MM.1S (cell line): ENCODE measurements at regions not wholly inside any gene's neighbourhood (a gene's known extent, or its start where the extent isn't known, plus 50 kb on each side); places are given as distances from the start of the nearest gene placed in this dataset.

ENCODE experiments used
- DNase-seq: peaks from one replicate; pipeline ENCODE4 v3.0.0-alpha.2; 2015
- H2AFZ ChIP-seq: fragments of 300-600 bp; sonication (generic); 2 replicates; pipeline ENCODE4 v1.6.0; 2016; ENCODE audit warnings: antibody characterized with exemption, low read length
- H3F3A ChIP-seq: fragments of 300-600 bp; sonication (generic); 2 replicates; pipeline ENCODE4 v1.6.1; 2016; ENCODE audit warnings: mild to moderate bottlenecking, antibody characterized with exemption, low read length, moderate library complexity, mixed read lengths; ENCODE audit not compliant: insufficient read depth
- H3K27ac ChIP-seq: fragments of 300-600 bp; sonication (generic); 2 replicates; pipeline ENCODE4 v1.5.1; 2016; ENCODE audit warnings: mild to moderate bottlenecking, low read length
- H3K27me3 ChIP-seq: fragments of 300-600 bp; sonication (generic); replicated peaks from 2 replicates; pipeline ENCODE4 v1.6.0; 2016; ENCODE audit warnings: low read length; ENCODE audit not compliant: insufficient read depth
- H3K36me3 ChIP-seq: fragments of 300-600 bp; sonication (generic); replicated peaks from 2 replicates; pipeline ENCODE4 v1.6.1; 2016; ENCODE audit warnings: mild to moderate bottlenecking, low read length, mixed read lengths; ENCODE audit not compliant: insufficient read depth
- H3K4me1 ChIP-seq: fragments of 300-600 bp; sonication (generic); 2 replicates; pipeline ENCODE4 v1.6.1; 2016; ENCODE audit warnings: low read length, mixed read lengths
- H3K4me2 ChIP-seq: fragments of 300-600 bp; sonication (generic); 2 replicates; pipeline ENCODE4 v1.6.0; 2016; ENCODE audit warnings: low read depth, low read length
- H3K4me3 ChIP-seq: fragments of 300-600 bp; sonication (generic); 2 replicates; pipeline ENCODE4 v1.5.1; 2016; ENCODE audit warnings: low read length, mixed read lengths
- H3K79me2 ChIP-seq: fragments of 300-600 bp; sonication (generic); 2 replicates; pipeline ENCODE4 v1.6.1; 2016; ENCODE audit warnings: mixed run types, low read length, mixed read lengths
- H3K9ac ChIP-seq: fragments of 300-600 bp; sonication (generic); 2 replicates; pipeline ENCODE4 v1.6.1; 2016; ENCODE audit warnings: low read length, mixed read lengths
- H3K9me2 ChIP-seq: fragments of 300-600 bp; sonication (generic); replicated peaks from 2 replicates; pipeline ENCODE4 v1.6.1; 2016; ENCODE audit warnings: mild to moderate bottlenecking, low read length, mixed read lengths; ENCODE audit not compliant: insufficient read depth
- H3K9me3 ChIP-seq: fragments of 300-600 bp; sonication (generic); replicated peaks from 2 replicates; pipeline ENCODE4 v1.6.1; 2016; ENCODE audit warnings: mild to moderate bottlenecking, low read length, mixed read lengths; ENCODE audit not compliant: insufficient read depth
- H4K20me1 ChIP-seq: fragments of 300-600 bp; sonication (generic); 2 replicates; pipeline ENCODE4 v1.6.1; 2016; ENCODE audit warnings: mild to moderate bottlenecking, low read length, moderate library complexity, mixed read lengths; ENCODE audit not compliant: insufficient read depth
- EZH2 ChIP-seq: fragments of 300-600 bp; sonication (generic); optimal IDR thresholded peaks from 2 replicates; pipeline ENCODE3; 2017; ENCODE audit warnings: low read depth, mild to moderate bottlenecking, antibody characterized with exemption, low read length, mixed read lengths
- EZH2phosphoT487 ChIP-seq: fragments of 300-600 bp; sonication (generic); IDR thresholded peaks from 2 replicates; pipeline ENCODE4 v1.6.1; 2018; ENCODE audit warnings: antibody characterized with exemption, low read length
- TF ChIP-seq, protein P1 (sequence below): fragments of 300-600 bp; sonication (generic); IDR thresholded peaks from 2 replicates; pipeline ENCODE4 v1.5.1; 2016; ENCODE audit warnings: antibody characterized with exemption, low read length, mixed read lengths

DNA sequence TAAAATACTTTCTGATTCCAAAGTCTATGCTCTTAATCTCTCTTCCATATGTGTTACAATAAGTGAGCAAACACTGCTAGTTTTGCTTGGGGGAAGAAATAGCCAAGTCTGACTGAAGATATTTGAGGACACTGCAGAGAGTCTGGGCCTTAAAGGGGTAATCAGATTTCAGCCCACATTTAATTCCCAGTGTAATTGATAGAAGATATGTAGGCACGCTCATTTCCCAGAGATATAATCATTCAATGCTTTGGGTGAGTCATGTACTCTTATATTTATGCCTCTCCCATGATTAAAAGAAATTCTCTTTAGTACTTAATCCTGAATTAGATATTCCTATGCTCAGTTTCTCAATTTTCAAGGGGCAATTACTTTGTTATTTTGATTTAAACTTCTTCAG is 178.1 kb upstream of the POM121L12 start:
- H3K27ac ChIP-seq = no peak overlapping the region
- no peak overlapping the region for H2AFZ ChIP-seq
- H3K9ac ChIP-seq = no peak overlapping the region
- no peaks in the 10 kb centered on the region for H3K9me2 ChIP-seq
- H4K20me1 ChIP-seq = no peaks in the 10 kb centered on the region
- H3K9me3 ChIP-seq = no peaks in the 10 kb centered on the region
- H3K27me3 ChIP-seq = no peaks in the 10 kb centered on the region
- H3K4me3 ChIP-seq = no peak overlapping the region
- peaks cover 25% of the 10 kb centered on the region for H3K4me1 ChIP-seq
- H3F3A ChIP-seq = peaks cover 11% of the 10 kb centered on the region
- no peak for TF ChIP-seq EZH2phosphoT487
- no peak for TF ChIP-seq EZH2
- TF ChIP-seq, protein P1, sequence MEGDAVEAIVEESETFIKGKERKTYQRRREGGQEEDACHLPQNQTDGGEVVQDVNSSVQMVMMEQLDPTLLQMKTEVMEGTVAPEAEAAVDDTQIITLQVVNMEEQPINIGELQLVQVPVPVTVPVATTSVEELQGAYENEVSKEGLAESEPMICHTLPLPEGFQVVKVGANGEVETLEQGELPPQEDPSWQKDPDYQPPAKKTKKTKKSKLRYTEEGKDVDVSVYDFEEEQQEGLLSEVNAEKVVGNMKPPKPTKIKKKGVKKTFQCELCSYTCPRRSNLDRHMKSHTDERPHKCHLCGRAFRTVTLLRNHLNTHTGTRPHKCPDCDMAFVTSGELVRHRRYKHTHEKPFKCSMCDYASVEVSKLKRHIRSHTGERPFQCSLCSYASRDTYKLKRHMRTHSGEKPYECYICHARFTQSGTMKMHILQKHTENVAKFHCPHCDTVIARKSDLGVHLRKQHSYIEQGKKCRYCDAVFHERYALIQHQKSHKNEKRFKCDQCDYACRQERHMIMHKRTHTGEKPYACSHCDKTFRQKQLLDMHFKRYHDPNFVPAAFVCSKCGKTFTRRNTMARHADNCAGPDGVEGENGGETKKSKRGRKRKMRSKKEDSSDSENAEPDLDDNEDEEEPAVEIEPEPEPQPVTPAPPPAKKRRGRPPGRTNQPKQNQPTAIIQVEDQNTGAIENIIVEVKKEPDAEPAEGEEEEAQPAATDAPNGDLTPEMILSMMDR = no peak
- H3K4me2 ChIP-seq = no peak overlapping the region
- no peaks in the 10 kb centered on the region for H3K79me2 ChIP-seq
- no peaks in the 10 kb centered on the region for H3K36me3 ChIP-seq
- no peak for DNase-seq

GRCh38 chr7:52854681-52855080 is 180.8 kb upstream of the POM121L12 start:
- TF ChIP-seq EZH2phosphoT487 (no peak), EZH2 (no peak)
- TF ChIP-seq, protein P1 = no peak
- Histone ChIP-seq H3K4me1 (peaks cover 31% of the 10 kb centered on the region), H3K79me2 (no peaks in the 10 kb centered on the region), H3F3A (peaks cover 11% of the 10 kb centered on the region), H3K9me2 (no peaks in the 10 kb centered on the region), H3K27me3 (no peaks in the 10 kb centered on the region), H3K9ac (peak overlapping the region; percentile 16; the same call in 1 of the 2 replicates), H4K20me1 (no peaks in the 10 kb centered on the region), H3K4me3 (no peak overlapping the region), H3K9me3 (no peaks in the 10 kb centered on the region), H3K27ac (peak overlapping the region; percentile 85), H2AFZ (peak overlapping the region; percentile 7; the same call in 1 of the 2 replicates), H3K36me3 (no peaks in the 10 kb centered on the region), H3K4me2 (peak overlapping the region; percentile 27; the same call in 1 of the 2 replicates)
- DNase-seq = peak; percentile 89

DNA sequence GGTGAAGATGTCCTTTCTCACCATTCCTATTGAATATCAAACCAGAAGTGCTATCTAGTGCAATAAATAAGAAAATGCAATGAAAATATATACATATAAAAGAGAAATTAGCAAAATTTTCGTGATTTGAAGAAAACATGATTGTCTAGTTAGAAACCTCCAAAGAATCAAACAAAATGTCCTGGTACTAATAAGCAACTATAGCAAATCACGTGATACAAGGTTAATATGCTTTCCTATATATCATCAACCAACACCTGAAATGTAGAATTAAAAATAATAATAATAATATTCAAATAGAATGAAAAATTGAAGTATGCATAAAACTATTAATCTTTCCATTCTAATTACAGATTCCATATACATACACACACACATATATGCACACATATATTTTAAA is 183.9 kb upstream of the POM121L12 start:
- no peaks in the 10 kb centered on the region for H3K79me2 ChIP-seq
- H3K27ac ChIP-seq = no peak overlapping the region
- TF ChIP-seq, protein P1 = no peak
- TF ChIP-seq EZH2 (no peak), EZH2phosphoT487 (no peak)
- no peak overlapping the region for H2AFZ ChIP-seq
- H3K9ac ChIP-seq = no peak overlapping the region
- H3K27me3 ChIP-seq = no peaks in the 10 kb centered on the region
- DNase-seq = no peak
- peaks cover 31% of the 10 kb centered on the region for H3K4me1 ChIP-seq
- peaks cover 11% of the 10 kb centered on the region for H3F3A ChIP-seq
- H4K20me1 ChIP-seq = no peaks in the 10 kb centered on the region
- no peak overlapping the region for H3K4me3 ChIP-seq
- no peaks in the 10 kb centered on the region for H3K36me3 ChIP-seq
- no peaks in the 10 kb centered on the region for H3K9me2 ChIP-seq
- H3K9me3 ChIP-seq = no peaks in the 10 kb centered on the region
- H3K4me2 ChIP-seq = no peak overlapping the region
